OCI-LY7 (cell line): ENCODE measurements at regions not wholly inside any gene's neighbourhood (a gene's known extent, or its start where the extent isn't known, plus 50 kb on each side); places are given as distances from the start of the nearest gene placed in this dataset.

Experiments used
- CTCF ChIP-seq: fragments of 200-600 bp; sonication (generic); conservative IDR thresholded peaks from 2 replicates; pipeline ENCODE4 v1.5.1; 2014; ENCODE audit warnings: mild to moderate bottlenecking, antibody characterized with exemption, low read length, moderate library complexity, mixed read lengths
- EZH2phosphoT487 ChIP-seq: fragments of 200-600 bp; sonication (generic); IDR thresholded peaks from 2 replicates; pipeline ENCODE4 v1.6.1; 2018; ENCODE audit warnings: low read depth, borderline replicate concordance, mild to moderate bottlenecking, mixed run types, antibody characterized with exemption, low read length, moderate library complexity, mixed read lengths

- no peak for TF ChIP-seq CTCF
- TF ChIP-seq EZH2phosphoT487, result no peak
Measured at GRCh38 chr16:61403386-61403785, 632.9 kb downstream of the CDH8 start.
